ENCODE measurements at regions not wholly inside any gene's neighbourhood (a gene's known extent, or its start where the extent isn't known, plus 50 kb on each side); places are given as distances from the start of the nearest gene placed in this dataset.

DNA sequence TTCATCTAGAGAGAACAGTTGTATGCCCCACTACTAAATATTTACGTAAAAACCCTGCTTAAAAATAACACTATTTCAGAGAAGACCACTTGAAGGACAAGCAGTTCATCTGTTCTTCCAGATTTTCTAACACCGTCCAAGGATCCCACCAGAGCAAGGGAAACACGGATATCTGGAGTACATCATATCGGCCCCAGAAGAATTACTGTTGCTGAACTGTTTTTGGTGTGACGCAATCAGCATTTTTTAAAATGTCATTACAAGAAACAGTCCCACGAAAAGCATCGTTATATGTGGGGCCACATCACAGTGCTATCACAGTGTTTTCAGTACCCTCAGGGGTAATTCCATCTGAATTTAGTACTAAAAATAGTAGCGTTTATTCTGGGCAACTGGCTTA lies 134.5 kb upstream of the PKDCC start:
- peaks cover 18% of the 10 kb centered on the region; the same call in 1 of the 2 replicates for H3K27me3 ChIP-seq (ENCODE audit: low read depth, low read length)
- no peaks in the 10 kb centered on the region for H3K79me2 ChIP-seq (ENCODE audit: low read length)
- TF ChIP-seq EZH2phosphoT487 (IDR thresholded peaks at IDR 0.05; ENCODE audit: low read depth), result no peak
- no peak for TF ChIP-seq CTCF (IDR thresholded peaks at IDR 0.05; ENCODE audit: low read depth, low read length)
- no peak overlapping the region for H2AFZ ChIP-seq (ENCODE audit: low read depth, low read length)
- H4K20me1 ChIP-seq (ENCODE audit: insufficient read depth, low read length), result no peaks in the 10 kb centered on the region
- H3K9ac ChIP-seq (ENCODE audit: low read length), result no peak overlapping the region
- H3K4me3 ChIP-seq (ENCODE audit: low read length), result no peak overlapping the region
- H3K4me2 ChIP-seq (ENCODE audit: low read length), result no peak overlapping the region
- no peaks in the 10 kb centered on the region for H3K4me1 ChIP-seq (ENCODE audit: low read length)
- H3K9me3 ChIP-seq (ENCODE audit: insufficient read depth, low read length), result no peaks in the 10 kb centered on the region
- no peaks in the 10 kb centered on the region for H3K36me3 ChIP-seq (replicated peaks; ENCODE audit: low read depth, low read length)
- H3K27ac ChIP-seq (ENCODE audit: low read length), result no peak overlapping the region

GRCh38 chr2:41913921-41914609 lies 133.8 kb upstream of the PKDCC start:
- H3K9ac ChIP-seq (ENCODE audit: low read length), result no peak overlapping the region
- H3K9me3 ChIP-seq (ENCODE audit: insufficient read depth, low read length), result no peaks in the 10 kb centered on the region
- H3K4me3 ChIP-seq (ENCODE audit: low read length), result no peak overlapping the region
- H3K27me3 ChIP-seq (ENCODE audit: low read depth, low read length), result peaks cover 18% of the 10 kb centered on the region; the same call in 1 of the 2 replicates
- H4K20me1 ChIP-seq (ENCODE audit: insufficient read depth, low read length), result no peaks in the 10 kb centered on the region
- no peak overlapping the region for H3K4me2 ChIP-seq (ENCODE audit: low read length)
- TF ChIP-seq CTCF (IDR thresholded peaks at IDR 0.05; ENCODE audit: low read depth, low read length) (no peak), EZH2phosphoT487 (IDR thresholded peaks at IDR 0.05; ENCODE audit: low read depth) (no peak)
- no peaks in the 10 kb centered on the region for H3K4me1 ChIP-seq (ENCODE audit: low read length)
- no peaks in the 10 kb centered on the region for H3K36me3 ChIP-seq (replicated peaks; ENCODE audit: low read depth, low read length)
- no peak overlapping the region for H3K27ac ChIP-seq (ENCODE audit: low read length)
- no peaks in the 10 kb centered on the region for H3K79me2 ChIP-seq (ENCODE audit: low read length)
- no peak overlapping the region for H2AFZ ChIP-seq (ENCODE audit: low read depth, low read length)

GRCh38 chr2:41914936-41915335 lies 132.9 kb upstream of the PKDCC start:
- Histone ChIP-seq H3K9me3 (ENCODE audit: insufficient read depth, low read length) (no peaks in the 10 kb centered on the region), H2AFZ (ENCODE audit: low read depth, low read length) (no peak overlapping the region)

GRCh38 chr2:41916177-41916576 lies 131.6 kb upstream of the PKDCC start:
- Histone ChIP-seq H3K4me2 (ENCODE audit: low read length) (no peak overlapping the region), H3K9ac (ENCODE audit: low read length) (no peak overlapping the region), H3K36me3 (replicated peaks; ENCODE audit: low read depth, low read length) (no peaks in the 10 kb centered on the region), H3K27ac (ENCODE audit: low read length) (no peak overlapping the region), H3K9me3 (ENCODE audit: insufficient read depth, low read length) (no peaks in the 10 kb centered on the region), H3K4me1 (ENCODE audit: low read length) (no peaks in the 10 kb centered on the region), H3K79me2 (ENCODE audit: low read length) (no peaks in the 10 kb centered on the region), H4K20me1 (ENCODE audit: insufficient read depth, low read length) (no peaks in the 10 kb centered on the region), H2AFZ (ENCODE audit: low read depth, low read length) (no peak overlapping the region), H3K27me3 (ENCODE audit: low read depth, low read length) (peaks cover 16% of the 10 kb centered on the region; the same call in 1 of the 2 replicates), H3K4me3 (ENCODE audit: low read length) (no peak overlapping the region)
- TF ChIP-seq CTCF (IDR thresholded peaks at IDR 0.05; ENCODE audit: low read depth, low read length), result no peak

More at GRCh38 chr2:41914936-41915335, 132.9 kb upstream of the PKDCC start:
- H3K27ac ChIP-seq (ENCODE audit: low read length), result no peak overlapping the region
- H3K27me3 ChIP-seq (ENCODE audit: low read depth, low read length), result peaks cover 16% of the 10 kb centered on the region; the same call in 1 of the 2 replicates
- TF ChIP-seq CTCF (IDR thresholded peaks at IDR 0.05; ENCODE audit: low read depth, low read length), result no peak
- no peak for TF ChIP-seq EZH2phosphoT487 (IDR thresholded peaks at IDR 0.05; ENCODE audit: low read depth)
- H3K4me2 ChIP-seq (ENCODE audit: low read length), result no peak overlapping the region
- H3K36me3 ChIP-seq (replicated peaks; ENCODE audit: low read depth, low read length), result no peaks in the 10 kb centered on the region
- H3K4me3 ChIP-seq (ENCODE audit: low read length), result no peak overlapping the region
- no peak overlapping the region for H3K9ac ChIP-seq (ENCODE audit: low read length)
- H3K4me1 ChIP-seq (ENCODE audit: low read length), result no peaks in the 10 kb centered on the region
- no peaks in the 10 kb centered on the region for H4K20me1 ChIP-seq (ENCODE audit: insufficient read depth, low read length)
- H3K79me2 ChIP-seq (ENCODE audit: low read length), result no peaks in the 10 kb centered on the region
